ENCODE measurements at regions not wholly inside any gene's neighbourhood (a gene's known extent, or its start where the extent isn't known, plus 50 kb on each side); places are given as distances from the start of the nearest gene placed in this dataset.
"Not testable (repeated sequence)": the region's sequence is repeated elsewhere in the genome, so short reads cannot be mapped to it uniquely, and the experiment has no call there.

GRCh38 chr15:22200417-22200816 lies 120.1 kb downstream of the OR4M2 start:
- H3K36me3 ChIP-seq (ENCODE audit: control insufficient read depth, insufficient read depth, low read length); H3K4me3 ChIP-seq (ENCODE audit: low read depth, low read length); H3K9me3 Mint-ChIP-seq (ENCODE audit: unreplicated experiment); H3K4me3 Mint-ChIP-seq (ENCODE audit: unreplicated experiment); H3K27me3 Mint-ChIP-seq (ENCODE audit: insufficient read depth, unreplicated experiment); H3K4me1 ChIP-seq; CTCF ChIA-PET; H3K4me1 Mint-ChIP-seq (ENCODE audit: low read depth, unreplicated experiment); intact Hi-C loops (cut with micrococcal nuclease; ENCODE audit: unreplicated experiment); H3K27ac Mint-ChIP-seq (ENCODE audit: unreplicated experiment); H3K9me3 ChIP-seq; POLR2A ChIA-PET; DNase-seq; H3K27me3 ChIP-seq (replicated peaks; ENCODE audit: control insufficient read depth, insufficient read depth, low read length); BruUV-seq (replicated peaks); H3K36me3 Mint-ChIP-seq (ENCODE audit: insufficient read depth, unreplicated experiment): not testable (repeated sequence)

- CTCF ChIA-PET; H3K27me3 Mint-ChIP-seq (ENCODE audit: insufficient read depth, unreplicated experiment); H3K4me3 Mint-ChIP-seq (ENCODE audit: unreplicated experiment); H3K9me3 ChIP-seq; H3K4me1 ChIP-seq; H3K9me3 Mint-ChIP-seq (ENCODE audit: unreplicated experiment); H3K36me3 Mint-ChIP-seq (ENCODE audit: insufficient read depth, unreplicated experiment); intact Hi-C loops (cut with micrococcal nuclease; ENCODE audit: unreplicated experiment); BruUV-seq (replicated peaks); H3K4me1 Mint-ChIP-seq (ENCODE audit: low read depth, unreplicated experiment); H3K27ac Mint-ChIP-seq (ENCODE audit: unreplicated experiment); H3K27me3 ChIP-seq (replicated peaks; ENCODE audit: control insufficient read depth, insufficient read depth, low read length); POLR2A ChIA-PET; H3K4me3 ChIP-seq (ENCODE audit: low read depth, low read length); DNase-seq; H3K36me3 ChIP-seq (ENCODE audit: control insufficient read depth, insufficient read depth, low read length): not testable (repeated sequence)
Observed at GRCh38 chr15:22201993-22202659, 121.8 kb downstream of the OR4M2 start.

- BruUV-seq (replicated peaks); intact Hi-C loops (cut with micrococcal nuclease; ENCODE audit: unreplicated experiment); H3K9me3 Mint-ChIP-seq (ENCODE audit: unreplicated experiment): not testable (repeated sequence)
Observed at GRCh38 chr15:22203208-22203607, 122.9 kb downstream of the OR4M2 start.

GRCh38 chr15:22209086-22209485 lies 128.8 kb downstream of the OR4M2 start:
- POLR2A ChIA-PET; H3K4me1 Mint-ChIP-seq (ENCODE audit: low read depth, unreplicated experiment); DNase-seq: not testable (repeated sequence)

More at GRCh38 chr15:22203208-22203607, 122.9 kb downstream of the OR4M2 start:
- H3K36me3 Mint-ChIP-seq (ENCODE audit: insufficient read depth, unreplicated experiment); H3K36me3 ChIP-seq (ENCODE audit: control insufficient read depth, insufficient read depth, low read length); POLR2A ChIA-PET; CTCF ChIA-PET; H3K27me3 Mint-ChIP-seq (ENCODE audit: insufficient read depth, unreplicated experiment); H3K4me3 ChIP-seq (ENCODE audit: low read depth, low read length); H3K4me3 Mint-ChIP-seq (ENCODE audit: unreplicated experiment); H3K9me3 ChIP-seq; H3K27me3 ChIP-seq (replicated peaks; ENCODE audit: control insufficient read depth, insufficient read depth, low read length); H3K4me1 Mint-ChIP-seq (ENCODE audit: low read depth, unreplicated experiment); DNase-seq; H3K27ac Mint-ChIP-seq (ENCODE audit: unreplicated experiment); H3K4me1 ChIP-seq: not testable (repeated sequence)

GRCh38 chr15:22222596-22222995 lies 142.3 kb downstream of the OR4M2 start:
- H3K4me3 Mint-ChIP-seq (ENCODE audit: unreplicated experiment); H3K27me3 ChIP-seq (replicated peaks; ENCODE audit: control insufficient read depth, insufficient read depth, low read length); H3K4me3 ChIP-seq (ENCODE audit: low read depth, low read length); BruUV-seq (replicated peaks); H3K36me3 Mint-ChIP-seq (ENCODE audit: insufficient read depth, unreplicated experiment); H3K9me3 Mint-ChIP-seq (ENCODE audit: unreplicated experiment); POLR2A ChIA-PET; H3K36me3 ChIP-seq (ENCODE audit: control insufficient read depth, insufficient read depth, low read length); H3K27me3 Mint-ChIP-seq (ENCODE audit: insufficient read depth, unreplicated experiment); H3K4me1 ChIP-seq; H3K4me1 Mint-ChIP-seq (ENCODE audit: low read depth, unreplicated experiment); intact Hi-C loops (cut with micrococcal nuclease; ENCODE audit: unreplicated experiment); H3K9me3 ChIP-seq; DNase-seq; H3K27ac Mint-ChIP-seq (ENCODE audit: unreplicated experiment): not testable (repeated sequence)
- CTCF ChIA-PET = interaction anchor here (0.6 to 1.0 kb wide), 4 partner anchors 18 to 1866 kb away, joined by 4 to 6 read pairs (median 4); no protein-coding TSS in a partner anchor

More at GRCh38 chr15:22209086-22209485, 128.8 kb downstream of the OR4M2 start:
- intact Hi-C loops (cut with micrococcal nuclease; ENCODE audit: unreplicated experiment); H3K27me3 Mint-ChIP-seq (ENCODE audit: insufficient read depth, unreplicated experiment); H3K9me3 ChIP-seq; H3K4me1 ChIP-seq; H3K4me3 Mint-ChIP-seq (ENCODE audit: unreplicated experiment); CTCF ChIA-PET; H3K36me3 ChIP-seq (ENCODE audit: control insufficient read depth, insufficient read depth, low read length); H3K4me3 ChIP-seq (ENCODE audit: low read depth, low read length); H3K27ac Mint-ChIP-seq (ENCODE audit: unreplicated experiment); H3K27me3 ChIP-seq (replicated peaks; ENCODE audit: control insufficient read depth, insufficient read depth, low read length); H3K9me3 Mint-ChIP-seq (ENCODE audit: unreplicated experiment); H3K36me3 Mint-ChIP-seq (ENCODE audit: insufficient read depth, unreplicated experiment); BruUV-seq (replicated peaks): not testable (repeated sequence)

All from Caco-2 (cell line).